HG02870 (cell line): ENCODE measurements at regions not wholly inside any gene's neighbourhood (a gene's known extent, or its start where the extent isn't known, plus 50 kb on each side); places are given as distances from the start of the nearest gene placed in this dataset.

ENCODE experiments used
- ATAC-seq: cut with Tn5 transposase; IDR thresholded peaks from one replicate; pipeline ENCODE4 v1.9.1; 2021; ENCODE audit warnings: mild to moderate bottlenecking, moderate library complexity; ENCODE audit not compliant: unreplicated experiment

DNA sequence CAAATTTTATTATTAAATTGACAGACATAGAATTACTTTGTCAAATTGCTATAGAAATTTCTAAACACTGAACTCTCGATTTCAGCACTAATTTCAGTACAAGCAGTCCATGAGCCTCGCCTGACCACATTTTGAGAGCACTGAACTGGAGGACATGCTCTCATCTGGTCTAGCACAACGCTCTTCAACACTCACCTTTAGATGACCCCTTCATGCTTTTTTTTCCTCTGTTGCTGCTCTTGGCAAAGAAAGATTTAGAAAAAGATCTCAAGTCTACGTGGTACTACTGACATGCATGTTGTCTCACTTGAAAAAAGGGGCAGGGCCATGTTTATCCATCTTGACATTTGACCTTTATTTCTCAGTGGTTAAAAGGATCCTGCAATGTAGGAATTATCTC is 981.5 kb downstream of the DIAPH3 start:
- ATAC-seq = no peak

DNA sequence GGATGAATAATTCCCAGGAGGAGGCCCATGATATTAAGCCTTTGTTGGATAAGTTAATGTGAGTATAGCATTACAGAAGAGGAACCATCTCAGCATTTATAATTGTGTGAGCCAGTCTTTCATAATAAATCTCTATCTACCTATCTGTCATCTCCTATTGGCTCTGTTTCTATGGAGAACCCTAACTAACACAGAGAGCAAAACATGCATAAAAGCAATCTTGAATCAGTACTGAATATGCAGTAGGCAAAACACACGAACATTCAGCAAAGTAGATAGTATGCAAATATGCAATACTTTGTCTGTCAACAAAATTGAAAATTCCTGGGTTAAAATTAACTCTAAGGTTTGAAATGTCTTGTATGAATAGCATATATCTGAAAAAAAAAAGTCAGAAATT is 966.3 kb downstream of the DIAPH3 start:
- no peak for ATAC-seq

DNA sequence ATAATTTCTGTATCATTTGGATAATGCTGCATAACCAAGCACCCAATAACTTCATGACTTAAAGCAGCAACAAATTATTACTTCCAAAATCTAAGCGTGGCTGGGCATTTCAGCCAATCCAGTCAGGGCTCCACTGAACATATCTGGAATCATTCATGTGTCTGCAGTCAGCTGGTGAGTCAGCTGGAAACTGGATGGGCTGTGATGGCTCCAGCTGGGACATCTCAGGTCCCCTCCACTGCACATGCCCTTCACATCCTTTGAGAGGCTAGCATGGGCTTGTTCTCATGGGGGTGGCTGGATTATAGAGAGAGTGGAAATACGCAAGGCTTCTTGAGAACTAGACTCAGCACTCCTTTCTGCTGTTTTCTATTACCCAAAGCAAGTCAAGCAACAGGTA is 961.9 kb downstream of the DIAPH3 start:
- ATAC-seq = no peak

DNA sequence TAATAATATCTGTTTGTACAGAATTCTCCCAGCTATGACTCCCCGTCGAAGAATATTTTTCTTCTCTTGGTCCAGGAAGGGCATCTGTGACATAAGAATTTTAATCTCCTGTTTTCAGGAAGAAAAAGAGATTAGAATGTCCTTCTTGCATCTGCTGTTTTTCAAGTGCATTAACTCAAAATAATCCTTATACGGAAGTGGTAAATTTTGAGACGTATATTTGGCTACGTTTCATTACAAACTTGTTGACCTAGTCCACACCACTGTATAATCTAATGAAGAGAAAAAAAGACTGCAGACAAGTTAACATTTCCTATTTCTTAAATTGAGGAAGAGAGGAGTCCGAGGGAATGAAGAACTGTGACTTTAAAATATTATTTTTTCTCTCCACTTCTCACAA is 959.9 kb downstream of the DIAPH3 start:
- no peak for ATAC-seq

DNA sequence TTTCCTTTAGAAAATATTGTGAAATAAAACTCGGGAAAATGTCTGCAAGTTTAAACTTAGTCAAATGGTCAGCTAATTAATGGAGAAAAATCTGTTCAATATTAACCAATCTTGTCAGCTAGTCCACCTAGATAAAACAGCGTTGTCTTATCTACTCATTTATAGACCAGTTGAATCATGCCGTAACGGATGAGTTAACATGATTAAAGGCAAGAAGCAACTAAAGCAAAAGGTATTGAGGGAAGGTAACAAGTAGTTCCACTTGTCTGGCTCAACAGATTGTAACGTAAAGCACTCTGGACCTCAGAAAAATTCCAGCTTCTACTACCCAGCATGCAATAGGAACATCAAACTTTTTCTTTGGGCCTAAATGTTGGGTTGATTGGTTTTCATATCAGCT is 958.2 kb downstream of the DIAPH3 start:
- no peak for ATAC-seq

DNA sequence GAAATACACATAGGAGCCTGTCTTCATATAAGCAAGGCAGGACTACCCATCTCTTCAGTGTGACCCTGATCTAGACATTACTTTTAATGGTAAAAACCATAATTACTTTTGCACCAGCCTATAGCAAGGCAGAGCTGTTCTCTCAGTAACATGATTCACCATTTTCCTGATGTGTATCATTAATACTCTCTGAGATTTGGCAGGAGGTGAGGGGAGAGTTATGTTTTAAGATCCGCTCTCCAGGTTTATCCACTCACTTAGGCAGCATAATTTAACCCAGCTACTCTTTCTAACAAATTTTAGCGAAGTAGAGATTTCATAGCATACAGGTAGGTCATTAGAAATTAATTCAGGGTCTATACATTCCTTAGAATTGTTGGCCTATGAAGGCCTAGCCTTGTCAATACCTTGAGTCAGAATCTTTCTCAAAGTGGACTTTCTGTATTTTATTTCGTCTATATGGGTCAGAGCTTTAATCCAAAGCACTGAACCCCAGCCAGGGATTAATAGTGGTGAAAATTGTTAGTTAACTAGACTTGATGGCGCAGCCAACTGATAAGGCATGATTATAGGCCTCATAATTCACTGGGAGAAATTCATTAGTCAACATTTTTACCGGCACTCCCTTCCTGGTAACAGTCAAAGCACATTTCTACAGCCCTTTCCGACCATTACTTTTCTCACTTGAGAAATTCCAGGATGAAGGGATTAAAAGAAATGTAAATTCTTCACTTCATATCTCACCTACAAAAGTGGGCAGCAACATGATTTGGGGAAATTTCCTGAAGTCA is 955.1 kb downstream of the DIAPH3 start:
- ATAC-seq = no peak

DNA sequence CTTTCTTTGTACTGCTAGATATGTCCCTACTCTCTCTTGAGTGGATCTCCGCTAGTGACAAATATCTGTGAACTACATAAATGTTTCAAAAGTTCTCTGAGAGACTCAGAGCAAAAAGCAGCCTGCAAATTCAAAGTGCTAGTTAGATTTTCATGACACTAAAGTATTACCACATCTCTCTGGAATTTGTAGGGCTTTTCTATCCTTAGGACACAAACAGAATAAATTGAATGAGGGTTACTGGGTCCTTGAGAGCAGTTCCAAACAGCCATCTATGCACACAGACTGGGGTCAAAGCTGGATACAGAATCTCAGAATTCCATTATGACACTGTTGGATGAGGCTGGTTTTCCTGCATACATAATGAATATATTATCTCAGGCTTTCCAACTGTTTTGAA is 953.2 kb downstream of the DIAPH3 start:
- no peak for ATAC-seq

DNA sequence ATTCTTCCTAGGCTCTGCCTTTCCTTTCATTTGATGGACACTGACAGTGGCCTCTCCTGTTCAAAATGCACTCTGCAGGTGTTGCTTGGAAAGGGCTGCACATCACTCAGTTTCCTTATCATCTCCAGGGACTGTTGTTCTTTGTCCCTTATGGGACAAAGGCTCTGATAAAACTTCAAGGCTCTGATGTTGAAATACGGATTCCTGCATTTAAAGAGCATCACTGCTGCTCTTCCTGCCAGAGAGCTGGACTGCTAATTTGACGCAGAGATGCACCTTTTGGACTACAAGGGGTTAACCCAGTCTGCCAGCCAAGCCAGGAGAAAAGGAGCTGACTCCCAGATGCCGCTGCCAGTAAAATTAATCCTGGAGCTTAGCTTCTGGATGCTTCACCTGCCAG is 952.1 kb downstream of the DIAPH3 start:
- ATAC-seq = no peak

DNA sequence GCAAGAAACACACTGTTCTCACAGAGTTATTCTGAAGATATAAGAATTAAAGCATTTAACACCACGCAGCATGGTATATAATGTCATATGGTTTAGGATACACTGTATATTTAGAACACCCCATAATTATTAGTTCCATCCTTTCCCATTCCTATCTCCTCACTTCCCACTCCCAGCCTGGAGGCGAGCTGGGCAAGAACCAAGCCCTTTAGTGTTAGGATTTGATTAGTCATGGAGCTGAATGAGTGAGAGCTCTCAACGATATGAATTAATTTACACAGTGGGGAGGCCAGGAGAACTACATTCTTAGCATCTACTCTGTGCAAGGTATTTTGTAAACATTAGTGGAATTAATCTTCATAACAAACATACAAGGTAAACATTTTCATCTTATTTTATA is 934.3 kb downstream of the DIAPH3 start:
- no peak for ATAC-seq

DNA sequence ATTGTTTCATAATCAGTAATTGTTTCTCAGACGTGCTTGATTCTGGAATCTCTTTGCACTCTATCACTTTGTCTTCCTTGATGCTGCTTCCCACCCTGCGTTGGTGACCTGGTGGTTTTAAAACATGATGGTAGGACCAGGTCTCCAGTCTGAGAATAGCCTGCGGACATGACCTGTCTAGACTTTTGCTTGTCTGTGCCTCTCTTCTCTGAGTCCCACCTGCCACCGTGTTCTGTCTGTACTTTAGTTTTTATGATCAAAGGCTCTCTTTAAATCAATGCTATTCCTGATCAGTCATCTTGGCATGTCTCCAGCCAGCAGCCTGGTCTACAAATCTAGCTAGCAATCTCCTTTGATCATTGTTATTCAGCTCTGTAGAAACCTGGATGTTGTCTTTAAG is 933.9 kb downstream of the DIAPH3 start:
- no peak for ATAC-seq

DNA sequence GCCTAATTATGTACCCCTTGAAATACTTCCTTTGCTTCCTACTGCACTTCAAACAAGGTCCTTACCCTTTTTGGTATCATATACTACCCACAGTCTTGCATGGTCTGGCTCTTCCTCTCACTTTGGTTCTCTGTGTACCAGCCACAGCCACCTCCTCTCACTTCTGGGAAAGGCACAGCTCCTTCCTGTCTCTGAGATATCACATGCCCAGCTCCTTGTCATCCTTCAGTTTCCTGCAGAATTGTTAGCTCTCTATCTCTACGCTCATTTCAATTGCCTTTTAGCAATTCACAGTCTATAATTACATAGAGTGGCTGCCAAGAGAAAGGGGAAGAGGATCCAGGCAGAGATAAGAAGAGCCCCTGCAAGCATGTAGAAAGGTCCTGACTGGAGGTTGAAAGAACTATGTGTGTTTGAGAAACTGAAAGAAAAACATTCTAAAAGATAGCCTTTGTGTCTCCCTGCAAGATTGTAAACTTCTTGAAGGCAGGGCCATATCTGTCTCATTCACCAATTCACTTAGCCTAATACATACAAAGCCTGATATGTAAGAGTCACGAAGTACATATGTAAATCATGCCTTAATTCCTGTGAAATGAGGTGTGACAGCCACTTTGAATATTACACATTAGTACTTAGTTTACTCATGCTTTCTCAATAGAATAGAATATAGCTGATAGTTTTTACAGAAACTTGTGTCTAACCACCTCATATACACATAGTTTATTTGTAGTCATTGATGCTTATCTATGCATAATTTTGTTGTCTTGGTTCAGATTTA is 933.1 kb downstream of the DIAPH3 start:
- ATAC-seq = no peak

DNA sequence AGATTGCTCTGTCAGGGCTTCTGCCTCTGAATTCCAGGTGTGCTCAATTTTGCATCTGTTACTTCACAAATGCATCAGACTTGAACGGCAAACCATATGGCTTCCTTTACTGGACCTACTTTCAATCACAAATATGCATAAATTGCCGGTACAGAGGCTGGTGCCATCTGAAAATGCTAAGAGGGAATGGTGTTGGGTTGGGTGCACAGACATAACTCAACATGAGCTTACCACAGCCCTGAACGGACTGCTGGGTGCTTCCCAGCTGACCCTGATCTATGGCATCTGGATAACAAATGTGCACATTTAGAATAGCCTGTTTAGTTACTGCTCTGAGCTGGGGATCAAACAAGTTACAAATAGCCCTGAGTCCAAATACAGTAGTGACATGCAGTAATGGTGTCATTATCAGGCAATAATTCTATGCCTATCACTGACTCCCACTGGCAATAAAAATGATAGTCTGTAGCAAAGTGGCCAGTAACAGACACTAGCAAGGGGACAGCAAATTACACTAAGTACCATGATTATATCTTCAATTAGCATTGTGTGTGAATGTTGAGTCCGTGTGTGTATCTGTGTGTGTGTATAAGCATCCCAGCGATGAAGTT is 927.3 kb downstream of the DIAPH3 start:
- no peak for ATAC-seq

DNA sequence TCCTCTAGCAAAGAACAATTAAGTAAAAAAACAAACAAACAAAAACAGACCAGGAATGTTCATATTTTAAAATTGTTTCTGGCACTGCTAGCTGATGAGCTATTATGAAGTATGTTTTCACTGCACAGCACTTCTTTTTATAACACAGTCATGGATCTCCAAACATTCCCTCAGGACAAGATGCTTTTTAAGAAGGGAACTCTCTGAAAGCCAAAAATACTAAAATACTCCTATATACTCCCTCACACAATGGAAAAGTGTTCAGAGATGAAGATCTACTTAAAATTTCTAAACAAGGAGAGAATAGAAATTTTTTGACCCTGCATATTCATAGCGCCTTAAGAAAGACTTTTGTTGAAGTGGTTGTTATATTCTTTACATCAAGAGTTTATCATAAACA is 926.8 kb downstream of the DIAPH3 start:
- ATAC-seq = no peak

DNA sequence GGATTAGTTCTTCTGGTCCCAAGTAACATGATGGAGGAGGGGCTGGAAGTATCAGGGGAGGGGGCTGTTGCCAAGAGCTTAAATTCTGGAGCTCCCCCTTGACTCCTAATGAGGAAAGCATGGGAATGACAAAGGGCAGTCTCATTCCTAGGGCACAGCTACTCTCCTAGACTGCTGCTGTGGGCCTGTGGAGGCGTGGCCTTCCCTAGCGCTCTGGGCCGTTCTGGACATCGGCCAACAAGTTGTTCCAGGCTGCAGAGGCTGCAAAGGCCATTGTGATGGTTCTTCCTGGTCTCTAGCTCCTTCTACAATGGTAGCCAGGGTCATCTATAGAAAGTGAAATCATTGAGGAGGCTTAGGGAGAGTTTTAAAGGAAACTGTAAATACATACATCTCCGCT is 916.6 kb downstream of the DIAPH3 start:
- no peak for ATAC-seq

DNA sequence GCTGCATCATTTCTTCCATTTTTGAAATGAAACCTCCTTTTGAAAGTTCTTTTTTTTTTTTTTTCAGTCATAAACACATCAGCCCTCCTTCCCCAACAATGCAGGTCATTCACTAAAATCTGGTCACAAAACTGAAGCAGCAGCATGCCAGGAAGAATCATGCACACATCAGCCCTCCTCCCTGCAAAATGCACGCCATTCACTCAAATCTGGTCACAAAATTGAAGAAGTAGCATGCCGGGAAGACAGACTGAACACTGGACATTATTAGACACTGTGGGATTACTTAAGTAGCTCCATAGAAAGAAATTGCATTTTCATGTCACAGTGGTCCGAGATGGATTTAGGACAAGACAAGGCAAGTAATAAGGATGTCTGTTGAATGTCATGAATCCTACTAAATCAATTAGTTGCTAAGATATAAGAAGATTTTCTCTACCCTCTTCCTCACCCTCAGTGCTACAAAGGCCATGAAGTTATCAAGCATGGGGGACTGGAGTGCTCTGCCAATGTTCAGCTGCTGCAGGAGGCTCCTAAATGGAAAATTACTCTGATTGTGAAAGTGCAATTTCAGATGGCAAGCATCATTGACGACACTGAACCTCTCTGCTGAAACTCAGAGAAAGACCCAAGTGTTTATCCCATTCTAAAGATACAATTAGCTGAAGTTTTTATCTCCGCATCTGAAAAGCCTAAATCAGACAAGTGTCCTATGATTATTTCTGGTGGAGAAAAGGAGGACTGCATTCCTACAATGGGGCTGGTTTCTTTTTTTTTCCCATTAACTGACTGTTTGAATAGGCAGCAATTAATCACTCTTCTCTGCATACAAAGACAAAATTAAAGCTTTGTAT is 913.2 kb downstream of the DIAPH3 start:
- ATAC-seq = no peak

DNA sequence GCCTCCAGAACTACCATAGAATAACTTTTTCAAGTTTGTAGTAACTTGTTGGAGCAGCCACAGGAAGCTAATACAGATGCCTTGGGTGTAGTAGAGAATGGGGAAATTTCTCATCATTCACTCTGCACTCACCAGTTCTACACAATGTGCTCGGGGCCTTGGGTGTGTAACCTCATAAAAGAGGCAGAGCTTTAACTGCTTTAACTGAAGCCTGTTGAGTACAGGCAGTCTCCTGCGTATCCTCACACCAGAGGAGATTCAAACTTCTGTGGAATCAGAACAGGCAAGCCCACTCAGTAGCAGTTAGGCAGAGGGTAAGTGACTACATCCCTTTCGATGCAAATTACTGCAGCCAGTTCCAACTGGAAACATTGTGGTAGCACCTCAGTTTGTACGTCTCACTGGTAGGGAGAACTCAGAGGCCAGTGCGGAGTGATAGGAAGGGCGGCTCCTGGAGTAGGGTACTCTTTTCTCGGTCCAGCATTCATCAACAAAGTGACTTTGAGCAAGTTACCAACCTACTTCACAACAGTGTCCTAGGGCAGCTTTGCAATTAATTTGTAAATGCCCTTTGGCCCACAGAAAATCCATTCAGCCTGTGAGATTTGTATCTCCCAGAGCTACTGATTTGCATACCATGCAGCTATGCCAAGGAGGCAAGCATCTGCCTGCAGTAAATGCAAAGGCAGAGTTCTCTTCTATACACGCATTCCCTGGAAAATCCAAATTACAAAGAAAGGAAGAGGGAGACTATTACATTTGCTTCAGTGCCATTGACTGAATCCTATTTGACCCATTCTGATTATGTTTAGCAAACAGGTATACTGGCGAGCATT is 904.3 kb downstream of the DIAPH3 start:
- no peak for ATAC-seq

DNA sequence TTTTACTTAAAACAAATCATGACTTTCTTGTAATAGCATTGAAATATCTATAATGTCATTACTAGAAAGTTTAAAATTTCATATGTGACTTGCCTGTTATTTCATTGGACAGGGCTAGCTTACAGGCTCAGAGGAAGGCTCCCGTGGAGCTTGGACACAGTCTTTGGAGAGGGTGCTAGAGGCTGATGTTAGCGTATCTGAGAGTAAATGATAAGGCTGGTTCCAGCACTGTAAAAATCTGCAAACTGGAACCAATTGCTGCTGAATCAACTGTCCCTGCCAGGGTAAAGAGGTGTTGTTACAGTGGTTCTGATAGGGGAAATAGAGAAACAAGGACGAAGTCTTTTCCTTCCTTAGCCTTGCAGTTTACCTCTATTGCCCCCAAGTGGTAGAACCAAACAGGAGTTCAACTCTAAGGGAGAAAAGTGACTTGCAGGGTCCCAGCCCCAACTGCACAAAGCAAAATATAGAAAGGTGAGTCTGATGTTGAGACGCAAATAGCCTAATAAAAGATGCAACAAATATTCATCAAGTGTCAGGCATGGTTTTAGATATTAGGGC is 901.7 kb downstream of the DIAPH3 start:
- ATAC-seq = no peak

DNA sequence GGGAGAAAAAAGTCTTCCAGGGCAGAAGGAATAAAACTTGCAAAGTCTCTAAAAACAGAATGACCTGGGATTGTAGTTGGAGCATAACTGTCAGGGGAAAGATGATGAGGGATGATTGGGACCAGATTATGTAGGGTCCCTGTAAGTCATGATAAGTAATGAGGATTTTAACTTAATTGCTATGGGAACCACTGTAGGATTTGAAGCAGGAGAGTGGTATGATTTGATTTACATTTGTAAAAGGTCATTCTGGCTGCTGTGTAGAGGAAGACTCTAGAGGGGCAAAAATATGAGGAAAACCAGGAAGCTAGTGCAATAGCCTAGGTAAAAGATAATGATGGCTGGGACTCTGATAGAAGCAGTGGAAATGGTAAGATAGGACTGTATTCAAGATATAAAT is 900.2 kb downstream of the DIAPH3 start:
- no peak for ATAC-seq

DNA sequence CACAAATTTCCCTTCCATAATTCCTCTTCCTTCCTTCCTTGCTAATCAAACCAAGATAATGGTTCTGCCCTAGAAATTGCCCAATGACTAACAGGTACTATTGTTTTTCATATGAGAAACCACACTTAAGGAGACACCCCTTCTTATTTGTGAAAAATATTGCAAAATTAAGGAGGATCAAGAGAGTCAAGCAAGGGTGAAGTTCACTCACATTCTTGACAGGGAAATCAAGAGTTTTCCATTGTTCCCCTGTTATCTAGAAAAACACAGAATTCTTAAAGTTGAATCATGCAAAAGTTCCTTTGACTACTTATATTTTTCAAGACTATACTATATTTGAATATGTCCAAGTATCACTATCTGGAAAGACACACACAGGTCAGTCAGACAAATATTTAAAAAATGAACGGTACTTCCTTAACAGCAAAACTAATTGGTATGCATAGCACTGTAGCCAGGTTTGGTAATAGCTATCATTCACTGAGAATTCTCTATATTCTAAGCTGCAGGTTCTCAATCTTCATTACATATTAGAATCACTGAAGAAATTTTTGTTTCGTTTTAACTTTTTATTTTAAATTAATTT is 897.2 kb downstream of the DIAPH3 start:
- no peak for ATAC-seq

DNA sequence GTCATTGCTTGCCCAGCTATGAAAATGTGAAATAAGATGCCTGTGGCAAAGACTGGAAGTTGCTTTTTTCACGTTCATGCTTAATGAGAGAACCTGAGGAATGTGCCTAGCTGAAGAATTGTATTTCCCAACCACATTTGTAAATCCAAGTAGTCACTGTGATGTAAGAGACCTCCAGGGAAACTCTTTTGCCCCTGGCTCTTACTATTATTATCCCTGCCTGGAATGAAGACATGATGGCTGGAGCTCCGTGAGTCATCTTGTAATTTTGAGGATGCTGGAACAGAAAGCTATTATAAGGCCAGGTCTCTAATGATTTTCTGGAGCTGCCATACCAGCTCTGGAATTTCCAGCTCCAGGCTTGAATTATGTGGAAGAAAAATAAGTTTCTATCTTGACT is 894.3 kb downstream of the DIAPH3 start:
- ATAC-seq = no peak
